Choroid plexus epithelial cell (primary cell): ENCODE measurements at regions not wholly inside any gene's neighbourhood (a gene's known extent, or its start where the extent isn't known, plus 50 kb on each side); places are given as distances from the start of the nearest gene placed in this dataset.

Experiments used
- DNase-seq: peaks from one replicate; pipeline ENCODE4 v3.0.0-alpha.2; 2010; ENCODE audit warnings: low read depth
- H3K4me3 ChIP-seq: 2 replicates; pipeline ENCODE4 v1.5.1; 2011; ENCODE audit warnings: low read depth, mild to moderate bottlenecking, control low read depth, low read length, moderate library complexity
- CTCF ChIP-seq: conservative IDR thresholded peaks from 2 replicates; pipeline ENCODE4 v1.5.1; 2011; ENCODE audit warnings: low read depth, mild to moderate bottlenecking, control low read depth, inconsistent platforms, low read length, moderate library complexity

- no peak for DNase-seq
- no peak overlapping the region for H3K4me3 ChIP-seq
- TF ChIP-seq CTCF, result no peak
Observed at GRCh38 chr9:119453490-119453911, 84.3 kb upstream of the BRINP1 start.

GRCh38 chr9:119451426-119451825 is 82.2 kb upstream of the BRINP1 start:
- no peak for DNase-seq
- TF ChIP-seq CTCF, result no peak
- no peak overlapping the region for H3K4me3 ChIP-seq

GRCh38 chr9:119443179-119443578 is 73.9 kb upstream of the BRINP1 start:
- no peak for TF ChIP-seq CTCF
- no peak for DNase-seq
- no peak overlapping the region for H3K4me3 ChIP-seq

- H3K4me3 ChIP-seq, result no peak overlapping the region
- no peak for TF ChIP-seq CTCF
- no peak for DNase-seq
Observed at GRCh38 chr9:119441832-119442231, 72.6 kb upstream of the BRINP1 start.

- no peak for TF ChIP-seq CTCF
- DNase-seq, result no peak
- no peak overlapping the region for H3K4me3 ChIP-seq
Observed at GRCh38 chr9:119441338-119441737, 72.1 kb upstream of the BRINP1 start.

GRCh38 chr9:119436261-119436660 is 67.0 kb upstream of the BRINP1 start:
- no peak for DNase-seq
- TF ChIP-seq CTCF, result no peak
- H3K4me3 ChIP-seq, result no peak overlapping the region

GRCh38 chr9:119435076-119435475 is 65.8 kb upstream of the BRINP1 start:
- no peak for DNase-seq
- no peak for TF ChIP-seq CTCF
- H3K4me3 ChIP-seq, result no peak overlapping the region
